Esophagus squamous epithelium (tissue), 4 donors: ENCODE measurements at regions not wholly inside any gene's neighbourhood (a gene's known extent, or its start where the extent isn't known, plus 50 kb on each side); places are given as distances from the start of the nearest gene placed in this dataset.

ENCODE experiments used
- CTCF ChIP-seq, 6 experiments: fragments of 450-650 bp in 4 of 6; fragments of 200-600 bp in 2 of 6; sonication (generic) in 2 of 6; IDR thresholded peaks; one replicate each; pipeline ENCODE4 v1.5.1; 2016 to 2019; ENCODE audit warnings: antibody characterized with exemption in 6 of 6, mild to moderate bottlenecking in 4 of 6, moderate library complexity in 4 of 6
- POLR2A ChIP-seq, 4 donors: fragments of 450-650 bp; IDR thresholded peaks; one replicate each; pipeline ENCODE4 v1.6.1; 2017; ENCODE audit warnings: antibody characterized with exemption in 4 of 4, mild to moderate bottlenecking in 4 of 4, moderate library complexity in 3 of 4

DNA sequence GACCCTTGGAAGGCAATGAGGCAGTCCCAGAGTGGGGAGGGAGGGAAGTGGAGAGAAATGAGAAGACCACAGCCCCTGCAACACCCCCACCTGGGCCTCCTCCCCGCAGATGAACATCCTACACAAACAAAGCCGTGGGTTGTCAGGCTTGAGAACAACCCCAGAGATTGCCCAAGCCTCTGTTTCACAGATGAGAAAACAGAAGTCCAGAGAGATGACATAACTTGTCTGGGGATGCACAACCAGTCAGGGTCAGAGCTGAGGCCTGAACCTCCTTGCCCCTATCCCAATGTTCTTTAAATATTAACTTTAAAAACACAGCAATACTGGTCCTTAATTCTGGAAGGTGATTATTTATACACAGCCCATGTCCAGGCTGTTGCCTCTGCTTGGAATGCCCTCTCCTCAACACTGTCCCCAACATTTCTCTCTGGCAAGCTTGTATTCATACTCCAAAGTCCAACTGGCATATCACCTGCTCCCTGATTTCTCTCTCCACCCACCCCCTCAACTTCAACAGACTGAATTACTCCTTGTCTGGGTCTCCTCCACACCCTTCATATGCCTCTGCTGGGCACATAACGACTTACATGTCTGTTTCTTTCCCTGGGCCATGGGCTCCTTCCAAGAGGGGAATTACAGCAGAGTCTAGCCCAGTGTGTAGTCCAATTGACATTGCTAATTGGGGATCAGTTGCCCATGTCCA is 135.5 kb upstream of the LRFN2 start:
- TF ChIP-seq CTCF (IDR thresholded peaks at IDR 0.05) (no peak), POLR2A (IDR thresholded peaks at IDR 0.05) (no peak)
